Common myeloid progenitor, CD34-positive (primary cell): ENCODE measurements at regions not wholly inside any gene's neighbourhood (a gene's known extent, or its start where the extent isn't known, plus 50 kb on each side); places are given as distances from the start of the nearest gene placed in this dataset.
"Not testable (repeated sequence)": the region's sequence is repeated elsewhere in the genome, so short reads cannot be mapped to it uniquely, and the experiment has no call there.

Experiments
- CTCF ChIA-PET: fragments of 350-600 bp; sonication (Branson Sonifier 250); formaldehyde crosslinking; loops from one replicate; lab custom pipeline; 2021; ENCODE audit warnings: antibody characterized with exemption; lab: Charles Lee
- POLR2A ChIA-PET: fragments of 350-600 bp; sonication (Branson Sonifier 250); formaldehyde crosslinking; loops from one replicate; lab custom pipeline; 2021; ENCODE audit warnings: antibody characterized with exemption; lab: Charles Lee
- DNase-seq, 3 donors: peaks; one replicate each; pipeline versions ENCODE4 v3.0.0 to v3.0.0-alpha.2; 2013
- H3K27ac ChIP-seq, 2 experiments: 1 replicate in 1 of 2; 2 replicates in 1 of 2; pipeline ENCODE4 v1.7.0; 2013; ENCODE audit warnings: inconsistent platforms in 2 of 2, low read length in 2 of 2, mild to moderate bottlenecking in 2 of 2, low read depth in 1 of 2, moderate library complexity in 1 of 2; ENCODE audit not compliant: severe bottlenecking in 2 of 2, insufficient read depth in 1 of 2, poor library complexity in 1 of 2
- H3K27me3 ChIP-seq, 5 experiments: replicated peaks in 2 of 5; 1 replicate in 3 of 5; 2 replicates in 2 of 5; pipeline versions ENCODE4 v1.6.1 to v1.7.0; 2013; ENCODE audit warnings: low read length in 4 of 5, mild to moderate bottlenecking in 2 of 5, moderate library complexity in 2 of 5, inconsistent platforms in 1 of 5; ENCODE audit not compliant: insufficient read depth in 5 of 5, control insufficient read depth in 4 of 5
- H3K36me3 ChIP-seq, 4 experiments: 1 replicate in 2 of 4; 2 replicates in 2 of 4; pipeline versions ENCODE4 v1.6.1 to v1.7.0; 2013; ENCODE audit warnings: low read length in 3 of 4, control low read depth in 1 of 4, mild to moderate bottlenecking in 1 of 4; ENCODE audit not compliant: control insufficient read depth in 4 of 4, insufficient read depth in 4 of 4
- H3K4me1 ChIP-seq, 4 experiments: 1 replicate in 3 of 4; 2 replicates in 1 of 4; pipeline versions ENCODE4 v1.6.1 to v1.7.1; 2013; ENCODE audit warnings: low read length in 3 of 4, mild to moderate bottlenecking in 3 of 4, control low read depth in 1 of 4, inconsistent platforms in 1 of 4, moderate library complexity in 1 of 4; ENCODE audit not compliant: control insufficient read depth in 4 of 4, insufficient read depth in 4 of 4; ENCODE audit errors: control extremely low read depth in 1 of 4
- H3K4me3 ChIP-seq, 7 experiments: 1 replicate in 4 of 7; 2 replicates in 3 of 7; pipeline versions ENCODE4 v1.5.1 to v1.7.0; 2013; ENCODE audit warnings: mild to moderate bottlenecking in 7 of 7, low read length in 6 of 7, moderate library complexity in 6 of 7, inconsistent platforms in 2 of 7, low read depth in 2 of 7, control low read depth in 1 of 7; ENCODE audit not compliant: insufficient read depth in 4 of 7, control insufficient read depth in 1 of 7; ENCODE audit errors: extremely low read depth in 1 of 7
- H3K9me3 ChIP-seq, 5 experiments: 1 replicate in 4 of 5; 2 replicates in 1 of 5; pipeline versions ENCODE4 v1.6.1 to v1.7.1; 2013; ENCODE audit warnings: low read length in 4 of 5, mild to moderate bottlenecking in 2 of 5, inconsistent platforms in 1 of 5, low read depth in 1 of 5, moderate library complexity in 1 of 5; ENCODE audit not compliant: control insufficient read depth in 4 of 5, insufficient read depth in 2 of 5; ENCODE audit errors: control extremely low read depth in 1 of 5
- WGBS: methylation state at CpG from one replicate; pipeline ENCODE4 v1.1.5; 2013; ENCODE audit not compliant: insufficient coverage; 5-methylcytosine and 5-hydroxymethylcytosine counted together

DNA sequence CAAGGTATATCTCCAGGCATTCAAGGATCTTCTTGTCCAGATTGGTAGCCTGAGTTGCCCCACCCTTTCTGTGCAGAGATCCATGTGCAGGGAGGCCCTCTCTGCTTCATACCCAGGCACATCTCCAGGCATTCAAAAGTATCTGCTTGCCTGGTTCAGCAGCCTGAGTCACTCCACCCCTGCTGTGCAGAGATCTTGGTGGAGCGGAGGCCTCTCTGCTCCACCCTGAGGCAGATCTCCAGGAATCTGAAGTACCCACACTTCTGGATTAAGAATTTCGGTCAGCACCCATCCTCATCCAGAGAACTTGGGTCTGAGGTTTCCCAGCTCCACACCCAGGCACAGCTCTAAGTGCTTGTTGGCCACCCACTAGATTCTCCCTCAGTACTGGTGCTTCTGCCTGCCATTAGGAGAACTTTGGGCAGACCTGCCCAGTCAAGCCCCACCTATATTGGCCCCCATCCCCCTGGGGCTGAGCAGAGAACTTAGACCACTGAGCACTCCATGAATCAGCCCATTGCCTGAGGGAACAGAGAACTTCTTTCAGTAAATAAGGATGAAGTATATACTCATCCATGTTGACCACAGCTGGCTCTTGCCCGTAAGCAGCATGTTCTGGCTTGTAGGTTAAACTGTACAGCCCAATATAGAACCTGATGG is 199.5 kb upstream of the ZCCHC13 start:
- H3K27ac ChIP-seq: no peak overlapping the region
- H3K36me3 ChIP-seq: no peaks in the 10 kb centered on the region
- H3K4me3 ChIP-seq: no peak overlapping the region
- WGBS: 88% methylated on average over 2 of the region's 3 CpGs
- POLR2A ChIA-PET: no interaction called here
- CTCF ChIA-PET: no interaction called here
- H3K4me1 ChIP-seq: no peaks in the 10 kb centered on the region
- peaks cover 0 to 12% (median 0%) of the 10 kb centered on the region in 5 experiments for H3K27me3 ChIP-seq
- peaks cover 0 to 12% (median 2%) of the 10 kb centered on the region in 5 experiments for H3K9me3 ChIP-seq
- no peak for DNase-seq

- H3K4me1 ChIP-seq, H3K4me3 ChIP-seq, CTCF ChIA-PET, H3K36me3 ChIP-seq, H3K9me3 ChIP-seq, POLR2A ChIA-PET, DNase-seq, H3K27me3 ChIP-seq, H3K27ac ChIP-seq: not testable (repeated sequence)
- WGBS: 99% methylated on average over 14 of the region's 31 CpGs
Measured at GRCh38 chrX:74098407-74098806, 205.6 kb upstream of the ZCCHC13 start.

DNA sequence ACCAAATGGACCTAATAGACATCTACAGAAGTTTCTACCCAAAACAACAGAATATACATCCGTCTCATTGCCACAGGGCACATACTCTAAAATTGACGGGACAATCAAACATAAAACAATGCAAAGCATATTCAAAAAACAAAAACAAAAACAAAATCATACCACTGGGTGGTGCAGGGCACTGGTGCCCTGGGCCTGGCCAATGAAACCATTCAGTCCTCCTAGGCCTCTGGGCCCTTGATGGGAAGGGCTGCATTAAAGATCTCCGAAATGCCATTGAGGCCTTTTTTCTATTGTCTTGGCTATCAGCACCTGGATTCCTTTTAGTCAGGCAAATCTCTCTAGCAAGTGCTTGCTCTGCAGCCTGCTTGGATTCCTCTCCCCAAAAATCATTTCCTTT is 213.9 kb upstream of the ZCCHC13 start:
- POLR2A ChIA-PET: no interaction called here
- DNase-seq: no peak
- 72% methylated on average over 2 of the region's 3 CpGs for WGBS
- H3K36me3 ChIP-seq: peaks cover 0 to 3% (median 0%) of the 10 kb centered on the region in 4 experiments
- no peak overlapping the region for H3K27ac ChIP-seq
- peaks cover 0 to 14% (median 5%) of the 10 kb centered on the region in 5 experiments for H3K9me3 ChIP-seq
- CTCF ChIA-PET: no interaction called here
- H3K27me3 ChIP-seq: no peaks in the 10 kb centered on the region
- no peaks in the 10 kb centered on the region for H3K4me1 ChIP-seq
- H3K4me3 ChIP-seq: no peak overlapping the region

GRCh38 chrX:74085642-74086236 is 218.2 kb upstream of the ZCCHC13 start:
- WGBS: 89% methylated on average over 1 of the region's 1 CpG
- peaks cover 0 to 3% (median 0%) of the 10 kb centered on the region in 4 experiments for H3K36me3 ChIP-seq

DNA sequence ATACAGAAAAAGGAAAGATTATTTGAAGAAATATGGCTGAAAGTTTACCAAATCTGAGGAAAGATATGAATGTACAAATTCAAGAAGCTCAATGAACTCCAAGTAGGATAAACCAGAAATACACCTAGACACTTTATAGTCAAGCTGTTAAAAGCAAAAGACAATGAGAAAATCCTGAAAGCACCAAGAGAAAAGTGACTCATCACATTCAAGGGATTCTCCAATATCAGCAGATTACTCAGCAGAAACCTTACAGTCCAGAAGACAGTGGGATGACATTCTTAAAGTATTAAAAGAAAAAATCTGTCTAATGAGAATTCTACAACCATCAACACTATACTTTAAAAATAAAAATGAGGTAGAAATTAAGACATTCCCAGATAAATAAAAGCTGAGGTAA is 223.8 kb upstream of the ZCCHC13 start:
- no peak for DNase-seq
- Histone ChIP-seq H3K4me1 (no peaks in the 10 kb centered on the region), H3K4me3 (no peak overlapping the region), H3K27me3 (no peaks in the 10 kb centered on the region), H3K36me3 (no peaks in the 10 kb centered on the region), H3K9me3 (peaks cover 0 to 16% (median 3%) of the 10 kb centered on the region in 5 experiments), H3K27ac (no peak overlapping the region)
- ChIA-PET POLR2A (no interaction called here), CTCF (no interaction called here)

More at GRCh38 chrX:74085642-74086236, 218.2 kb upstream of the ZCCHC13 start:
- peaks cover 0 to 12% (median 6%) of the 10 kb centered on the region in 5 experiments for H3K9me3 ChIP-seq
- no peak overlapping the region for H3K4me3 ChIP-seq
- DNase-seq: no peak
- H3K27ac ChIP-seq: no peak overlapping the region
- ChIA-PET POLR2A (no interaction called here), CTCF (no interaction called here)
- no peaks in the 10 kb centered on the region for H3K27me3 ChIP-seq
- no peaks in the 10 kb centered on the region for H3K4me1 ChIP-seq

DNA sequence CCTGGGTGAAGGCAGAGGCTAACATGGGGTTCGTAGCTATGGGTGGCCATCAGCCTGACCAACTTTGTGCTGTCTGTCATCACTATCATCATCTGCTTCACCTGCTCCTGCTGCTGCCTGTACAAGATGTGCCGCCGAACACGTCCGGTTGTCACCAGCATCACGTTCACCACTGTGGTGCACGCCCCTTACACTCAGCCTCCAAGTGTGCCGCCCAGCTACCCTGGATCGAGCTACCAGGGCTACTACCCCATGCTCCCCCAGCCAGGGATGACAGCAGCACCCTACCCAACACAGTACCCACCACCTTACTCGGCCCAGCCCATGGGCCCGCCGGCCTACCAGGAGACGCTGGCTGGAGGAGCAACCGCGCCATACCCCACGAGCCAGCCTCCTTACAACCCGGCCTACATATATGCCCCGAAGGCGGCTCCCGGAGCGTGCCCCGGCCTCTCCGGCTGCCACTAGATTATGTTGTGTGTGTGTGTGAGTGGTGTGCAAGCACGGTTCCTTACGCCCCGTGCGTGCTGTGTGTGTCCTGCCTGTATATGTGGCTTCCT is 213.4 kb upstream of the XIST start:
- POLR2A ChIA-PET: no interaction called here

DNA sequence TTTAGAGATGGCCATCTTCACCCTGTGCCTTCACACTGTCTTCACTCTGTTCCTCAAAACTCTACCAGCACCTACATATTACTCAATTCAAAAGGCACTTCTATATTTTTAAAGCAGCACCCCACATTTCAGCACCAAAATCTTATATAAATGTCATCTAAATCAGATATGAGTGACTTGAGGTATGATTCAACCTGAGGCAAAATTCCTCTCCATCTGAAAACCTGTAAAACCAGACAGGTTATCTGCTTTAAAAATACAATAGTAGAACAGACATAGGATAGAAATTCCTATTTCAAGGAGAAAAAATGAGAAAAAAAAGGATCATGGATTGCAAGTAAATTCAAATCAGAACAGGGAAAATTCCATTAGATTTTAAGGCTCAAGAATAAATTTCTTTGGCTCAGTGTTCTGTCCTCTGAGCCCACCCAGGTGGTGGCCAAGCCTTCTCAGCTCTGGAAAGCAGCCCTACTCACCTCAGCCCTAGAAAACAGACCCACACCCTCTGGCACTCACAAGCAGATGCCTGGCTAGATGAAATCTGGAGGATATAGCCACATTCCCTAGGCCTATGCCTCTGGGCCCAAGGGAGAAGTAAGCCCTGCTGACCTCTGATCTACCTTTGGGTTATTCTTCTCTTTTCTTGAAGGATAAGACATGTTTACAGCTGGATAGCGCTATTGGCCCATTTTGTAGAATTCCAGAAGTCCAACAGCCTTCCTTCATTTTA is 211.1 kb upstream of the XIST start:
- 90% methylated on average over 1 of the region's 1 CpG for WGBS

More for the DNA sequence above, 213.4 kb upstream of the XIST start:
- 94% methylated on average over 17 of the region's 27 CpGs for WGBS
- H3K36me3 ChIP-seq: no peaks in the 10 kb centered on the region
- CTCF ChIA-PET: no interaction called here
- H3K4me3 ChIP-seq: no peak overlapping the region
- H3K27ac ChIP-seq: no peak overlapping the region
- no peaks in the 10 kb centered on the region for H3K9me3 ChIP-seq
- H3K27me3 ChIP-seq: no peaks in the 10 kb centered on the region
- no peak for DNase-seq
- H3K4me1 ChIP-seq: no peaks in the 10 kb centered on the region

More for the DNA sequence above, 211.1 kb upstream of the XIST start:
- CTCF ChIA-PET: no interaction called here
- no peaks in the 10 kb centered on the region for H3K9me3 ChIP-seq
- no peak overlapping the region for H3K27ac ChIP-seq
- H3K4me1 ChIP-seq: no peaks in the 10 kb centered on the region
- no peak overlapping the region for H3K4me3 ChIP-seq
- no peaks in the 10 kb centered on the region for H3K36me3 ChIP-seq
- no peak for DNase-seq
- POLR2A ChIA-PET: no interaction called here
- no peaks in the 10 kb centered on the region for H3K27me3 ChIP-seq
